GM13976 (cell line): ENCODE measurements at regions not wholly inside any gene's neighbourhood (a gene's known extent, or its start where the extent isn't known, plus 50 kb on each side); places are given as distances from the start of the nearest gene placed in this dataset.
"Not testable (repeated sequence)": the region's sequence is repeated elsewhere in the genome, so short reads cannot be mapped to it uniquely, and the experiment has no call there.

Experiments used
- DNase-seq: peaks from one replicate; pipeline ENCODE4 v3.0.0; 2012; ENCODE audit warnings: low spot score
- in situ Hi-C: fragments of 300-500 bp; cut with MboI; formaldehyde crosslinking; loops from one replicate; pipeline ENCODE4 v1.12.0; 2022; ENCODE audit warnings: low sequenced_read_pairs, mixed read lengths, inconsistent platforms; ENCODE audit not compliant: unreplicated experiment
- TF ChIP-seq, protein P1 (sequence below): IDR thresholded peaks from 2 replicates; pipeline ENCODE4 v1.5.1; 2012; ENCODE audit warnings: borderline replicate concordance, mild to moderate bottlenecking; ENCODE audit not compliant: insufficient read depth; ENCODE audit errors: extremely low read depth, missing control alignments, control extremely low read depth

DNA sequence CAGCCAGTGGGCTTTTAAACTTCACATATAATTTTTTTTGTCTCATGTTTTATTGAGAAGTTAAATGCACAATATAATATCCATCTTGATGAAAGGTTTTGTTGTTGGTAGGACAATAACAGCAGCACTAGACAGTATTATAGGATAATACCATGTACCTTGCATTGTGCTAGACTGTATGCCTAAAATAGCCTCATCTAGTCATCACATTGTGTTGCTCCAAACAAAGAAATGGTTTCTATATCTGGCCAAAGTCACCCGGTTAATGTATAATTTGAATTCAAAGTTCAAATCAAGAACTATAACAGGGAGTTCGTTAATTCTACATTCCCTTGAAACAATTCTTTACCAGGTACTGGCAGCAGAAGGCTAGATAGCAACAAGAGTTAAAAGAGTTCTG, 104.9 kb downstream of the KCNJ2 start:
- in situ Hi-C loops: no loop called here
- DNase-seq: no peak
- TF ChIP-seq, protein P1, sequence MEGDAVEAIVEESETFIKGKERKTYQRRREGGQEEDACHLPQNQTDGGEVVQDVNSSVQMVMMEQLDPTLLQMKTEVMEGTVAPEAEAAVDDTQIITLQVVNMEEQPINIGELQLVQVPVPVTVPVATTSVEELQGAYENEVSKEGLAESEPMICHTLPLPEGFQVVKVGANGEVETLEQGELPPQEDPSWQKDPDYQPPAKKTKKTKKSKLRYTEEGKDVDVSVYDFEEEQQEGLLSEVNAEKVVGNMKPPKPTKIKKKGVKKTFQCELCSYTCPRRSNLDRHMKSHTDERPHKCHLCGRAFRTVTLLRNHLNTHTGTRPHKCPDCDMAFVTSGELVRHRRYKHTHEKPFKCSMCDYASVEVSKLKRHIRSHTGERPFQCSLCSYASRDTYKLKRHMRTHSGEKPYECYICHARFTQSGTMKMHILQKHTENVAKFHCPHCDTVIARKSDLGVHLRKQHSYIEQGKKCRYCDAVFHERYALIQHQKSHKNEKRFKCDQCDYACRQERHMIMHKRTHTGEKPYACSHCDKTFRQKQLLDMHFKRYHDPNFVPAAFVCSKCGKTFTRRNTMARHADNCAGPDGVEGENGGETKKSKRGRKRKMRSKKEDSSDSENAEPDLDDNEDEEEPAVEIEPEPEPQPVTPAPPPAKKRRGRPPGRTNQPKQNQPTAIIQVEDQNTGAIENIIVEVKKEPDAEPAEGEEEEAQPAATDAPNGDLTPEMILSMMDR: no peak

DNA sequence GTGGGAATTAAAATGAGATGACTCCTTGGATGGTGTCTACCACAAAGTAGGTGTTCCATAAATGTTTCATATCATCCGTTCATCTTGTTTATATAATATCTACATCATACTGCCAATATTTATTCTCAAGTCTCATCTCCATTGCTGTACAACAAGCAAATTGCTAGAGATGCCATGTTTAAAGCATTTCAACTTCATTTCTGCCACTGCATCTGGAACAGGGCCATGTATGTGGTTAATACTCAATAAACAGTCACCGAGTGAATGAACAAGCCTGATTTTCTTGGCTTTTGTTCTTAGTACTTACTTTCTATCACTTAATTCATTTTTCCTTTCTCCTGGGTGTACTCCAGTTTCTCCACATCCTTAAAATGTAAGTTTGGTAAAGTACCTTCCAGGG, 107.6 kb downstream of the KCNJ2 start:
- in situ Hi-C loops: no loop called here
- no peak for DNase-seq
- TF ChIP-seq, protein P1: no peak

DNA sequence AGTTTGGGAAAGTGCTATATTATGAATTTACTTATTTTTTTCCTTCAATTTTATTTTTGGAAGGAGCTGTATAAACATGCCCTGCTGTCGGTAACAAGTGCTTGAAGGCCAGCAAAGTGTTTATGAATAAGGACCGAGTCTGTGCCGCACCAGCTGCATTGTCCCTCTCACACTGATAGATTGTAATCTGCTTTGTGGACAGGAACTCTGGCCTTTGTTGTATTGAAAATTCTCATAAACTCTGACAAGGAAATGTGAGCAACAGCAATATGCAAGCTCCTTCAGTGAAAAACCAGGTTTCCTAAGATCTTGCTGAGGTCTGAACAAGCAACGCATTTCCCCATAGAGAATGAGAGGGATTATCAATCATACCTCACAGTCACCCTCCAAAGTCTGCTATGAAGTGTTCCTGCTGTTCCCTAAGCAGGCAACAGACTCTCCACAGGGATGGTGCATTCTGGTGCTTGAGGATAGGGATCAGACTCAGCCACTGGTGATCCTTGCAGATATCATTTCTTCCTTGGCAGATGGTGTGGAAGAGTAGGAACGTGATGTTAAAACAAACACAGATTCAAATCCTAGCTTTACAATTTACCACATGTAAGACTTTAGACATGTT, 109.6 kb downstream of the KCNJ2 start:
- in situ Hi-C loops: no loop called here
- TF ChIP-seq, protein P1: no peak
- DNase-seq: no peak

DNA sequence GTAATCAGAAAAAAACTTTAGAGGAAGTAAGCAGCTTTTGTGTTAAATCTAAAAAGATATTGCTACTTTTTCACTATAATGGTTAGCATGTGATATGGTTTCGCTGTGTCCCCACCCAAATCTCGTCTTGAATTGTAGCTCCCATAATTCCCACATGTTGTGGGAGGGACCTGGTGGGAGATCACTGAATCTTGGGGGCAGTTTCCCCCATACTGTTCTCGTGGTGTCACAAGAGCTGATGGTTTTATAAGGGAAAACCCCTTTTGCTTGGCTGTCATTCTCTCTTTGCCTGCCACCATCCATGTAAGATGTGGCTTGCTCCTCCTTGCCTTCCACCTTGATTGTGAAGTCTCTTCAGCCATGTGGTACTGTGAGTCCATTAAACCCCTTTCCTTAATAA, 117.1 kb downstream of the KCNJ2 start:
- in situ Hi-C loops: no loop called here
- TF ChIP-seq, protein P1: no peak
- no peak for DNase-seq

DNA sequence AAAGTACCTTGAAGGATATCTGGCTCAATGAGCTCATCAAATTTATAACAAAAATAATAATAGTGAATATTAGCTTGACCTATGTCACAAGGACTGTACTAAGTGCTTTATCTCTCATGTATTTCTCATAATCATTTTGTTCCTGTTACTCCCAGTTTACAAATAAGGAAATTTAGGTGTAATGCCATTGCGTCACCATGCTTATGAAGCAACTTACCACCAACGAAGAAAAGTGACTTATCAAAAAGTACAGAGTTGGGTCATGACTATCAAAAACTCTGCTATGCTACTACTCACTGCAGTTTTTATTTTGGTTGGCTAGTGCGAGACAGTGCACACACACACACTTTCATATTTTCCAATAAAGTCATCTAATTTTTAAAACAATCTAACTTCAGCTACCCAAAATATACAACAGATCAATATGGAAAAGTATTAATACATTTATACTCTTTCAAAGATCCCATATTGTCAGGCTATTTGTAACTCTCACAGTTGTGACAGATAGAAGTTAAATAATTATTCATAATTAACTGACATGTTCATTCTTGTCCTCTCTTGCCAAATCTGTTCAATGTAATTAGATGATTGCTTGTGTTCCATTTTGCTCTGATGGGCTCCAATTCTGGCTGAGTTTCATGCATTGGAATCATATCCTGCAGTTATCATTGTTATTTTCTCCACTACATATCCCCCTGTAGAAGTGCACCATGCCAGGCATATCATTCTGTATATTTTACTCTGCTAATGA, 119.4 kb downstream of the KCNJ2 start:
- TF ChIP-seq, protein P1: no peak
- in situ Hi-C loops: no loop called here
- no peak for DNase-seq

DNA sequence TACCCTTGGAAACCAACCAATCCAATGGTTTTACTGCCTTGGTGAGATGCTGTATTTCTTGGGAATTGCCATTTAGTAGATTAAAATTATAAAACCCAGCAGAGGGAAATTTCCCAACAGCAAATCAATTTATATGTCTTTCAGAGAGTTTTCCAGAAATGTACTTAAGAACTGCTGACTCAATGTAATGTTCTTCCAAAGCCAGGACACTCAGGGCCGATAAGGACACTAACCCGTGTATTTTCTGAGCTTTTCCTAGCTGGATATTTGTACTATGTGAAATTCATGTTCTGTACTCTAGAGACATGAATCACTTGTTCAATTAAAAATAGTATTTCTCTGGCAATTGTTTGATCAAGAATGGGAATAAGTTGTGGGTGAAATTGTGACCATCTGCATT, 121.4 kb downstream of the KCNJ2 start:
- TF ChIP-seq, protein P1: no peak
- in situ Hi-C loops: no loop called here
- no peak for DNase-seq

GRCh38 chr17:70292366-70292765, 123.0 kb downstream of the KCNJ2 start:
- in situ Hi-C loops: no loop called here
- DNase-seq: no peak
- TF ChIP-seq, protein P1: no peak

DNA sequence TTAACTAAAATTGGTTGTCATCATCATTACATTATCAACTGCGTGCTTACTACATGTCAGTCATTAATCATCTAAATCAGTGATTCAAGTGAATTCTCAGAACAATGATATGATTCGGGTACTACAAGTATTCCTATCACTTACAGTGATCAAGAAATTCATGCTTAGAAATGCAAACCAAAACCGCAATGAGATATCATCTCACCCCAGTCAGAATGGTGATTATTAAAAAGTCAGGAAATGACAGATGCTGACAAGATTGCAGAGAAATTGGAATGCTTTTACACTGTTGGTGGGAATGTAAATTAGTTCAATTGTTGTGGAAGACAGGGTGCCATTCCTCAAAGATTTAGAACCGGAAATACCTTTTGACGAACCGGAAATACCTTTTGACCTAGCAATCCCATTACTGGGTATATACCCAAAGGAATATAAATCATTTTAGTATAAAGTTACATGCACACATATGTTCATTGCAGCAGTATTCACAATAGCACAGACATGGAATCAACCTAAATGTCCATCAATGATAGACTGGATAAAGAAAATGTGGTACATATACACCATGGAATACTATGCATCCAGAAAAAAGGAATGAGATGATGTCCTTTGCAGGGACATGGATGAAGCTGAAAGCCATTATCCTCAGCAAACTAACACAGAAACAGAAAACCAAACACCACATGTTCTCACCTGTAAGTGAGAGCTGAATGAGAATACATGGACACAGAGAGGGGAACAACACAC, 124.4 kb downstream of the KCNJ2 start:
- in situ Hi-C loops, DNase-seq: not testable (repeated sequence)
